DMS53 treated with DMSO at 0.1 percent for 48 hours (cell line): ENCODE measurements at regions not wholly inside any gene's neighbourhood (a gene's known extent, or its start where the extent isn't known, plus 50 kb on each side); places are given as distances from the start of the nearest gene placed in this dataset.
A peak's percentile ranks its signal among the peaks of the same experiment; 100 is the strongest.
"Not testable (repeated sequence)": the region's sequence is repeated elsewhere in the genome, so short reads cannot be mapped to it uniquely, and the experiment has no call there.

Experiments used
- DNase-seq: peaks from one replicate; lab custom pipeline; 2025; ENCODE audit not compliant: unreplicated experiment; lab: John Stamatoyannopoulos, UW

DNA sequence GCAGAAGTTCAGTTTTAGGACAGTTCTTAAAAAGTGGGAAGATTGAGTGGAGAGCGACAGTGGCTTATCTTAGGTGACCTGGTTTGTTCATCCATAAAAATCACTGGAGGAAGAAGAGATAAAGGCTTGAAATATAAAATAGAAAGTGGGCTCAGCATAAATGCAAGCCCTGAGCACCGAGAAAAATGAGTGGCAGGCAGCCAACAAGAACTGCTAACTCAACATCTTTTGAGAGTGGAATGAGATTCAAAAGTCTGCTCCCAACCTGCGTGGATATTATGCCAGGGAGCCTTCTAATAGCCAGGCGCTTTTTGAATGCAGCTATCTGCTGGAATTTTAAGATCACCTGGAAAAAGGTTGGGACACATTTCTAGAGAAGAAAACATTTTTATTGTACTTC, 666.5 kb downstream of the FLRT2 start:
- no peak for DNase-seq

- DNase-seq: no peak
These were observed 663.8 kb downstream of the FLRT2 start for GRCh38 chr14:86193756-86194155.

DNA sequence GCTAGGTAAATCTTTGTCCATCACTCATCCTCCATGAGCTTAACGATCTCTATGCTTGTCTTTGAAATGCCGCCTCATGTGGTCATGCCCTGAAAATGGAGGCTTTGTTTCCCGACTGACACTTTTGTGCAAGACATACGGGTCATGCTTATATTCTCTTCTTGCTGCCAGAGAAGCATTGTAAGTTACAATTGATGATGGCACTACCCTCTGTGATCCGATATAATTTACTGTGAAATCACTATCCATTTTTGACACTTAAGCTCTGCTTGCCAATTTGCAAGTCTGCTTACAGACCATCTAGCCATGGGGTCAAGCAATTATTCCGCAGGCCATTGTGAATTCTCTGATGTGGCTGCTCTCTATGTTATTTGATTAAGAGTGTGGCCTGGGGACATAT, 650.0 kb downstream of the FLRT2 start:
- no peak for DNase-seq

DNA sequence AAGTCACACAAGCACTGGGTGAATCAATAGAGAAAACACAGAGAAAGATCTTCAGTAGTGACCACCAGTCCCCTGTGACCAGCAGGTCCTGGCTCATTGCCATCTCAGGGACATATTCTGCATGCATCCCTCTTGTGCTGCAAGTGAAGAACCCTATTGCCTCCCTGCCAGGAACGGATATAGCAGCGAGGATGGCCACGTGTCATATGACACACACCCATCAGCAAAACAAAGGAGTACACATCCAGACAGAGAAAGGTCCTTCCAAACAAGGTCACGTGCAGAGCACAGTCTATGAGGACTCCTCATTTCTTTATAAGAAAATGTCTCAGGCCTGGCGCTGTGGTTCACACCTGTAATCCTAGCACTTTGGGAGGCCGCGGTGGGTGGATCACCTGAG, 638.4 kb downstream of the FLRT2 start:
- DNase-seq: no peak

DNA sequence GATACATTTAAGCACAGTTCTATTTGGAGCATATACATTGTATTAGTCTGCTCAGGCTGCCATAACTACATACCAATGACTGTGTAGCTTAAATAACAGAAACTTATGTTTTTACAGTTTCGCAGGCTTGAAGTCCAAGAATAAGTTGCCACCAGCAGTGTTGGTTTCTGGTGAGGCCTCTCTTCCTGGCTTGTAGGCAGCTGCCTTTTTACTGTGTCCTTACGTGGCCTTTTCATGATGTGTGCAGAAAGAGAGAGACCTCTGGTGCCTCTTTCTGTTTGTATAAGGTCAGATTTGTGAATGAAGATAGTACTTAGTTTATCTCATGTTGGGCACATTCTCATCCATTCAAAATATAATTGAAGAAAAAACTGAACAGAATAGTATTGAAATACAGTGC, 636.6 kb downstream of the FLRT2 start:
- DNase-seq: no peak

GRCh38 chr14:86153480-86153879, 623.5 kb downstream of the FLRT2 start:
- DNase-seq: peak; percentile 1

GRCh38 chr14:86143248-86143647, 613.3 kb downstream of the FLRT2 start:
- no peak for DNase-seq

GRCh38 chr14:86141966-86142365, 612.0 kb downstream of the FLRT2 start:
- DNase-seq: no peak

GRCh38 chr14:86129426-86129825, 599.5 kb downstream of the FLRT2 start:
- no peak for DNase-seq

- DNase-seq: no peak
These were observed 594.4 kb downstream of the FLRT2 start for GRCh38 chr14:86124328-86124727.

- no peak for DNase-seq
These were observed 586.0 kb downstream of the FLRT2 start for GRCh38 chr14:86115972-86116371.

DNA sequence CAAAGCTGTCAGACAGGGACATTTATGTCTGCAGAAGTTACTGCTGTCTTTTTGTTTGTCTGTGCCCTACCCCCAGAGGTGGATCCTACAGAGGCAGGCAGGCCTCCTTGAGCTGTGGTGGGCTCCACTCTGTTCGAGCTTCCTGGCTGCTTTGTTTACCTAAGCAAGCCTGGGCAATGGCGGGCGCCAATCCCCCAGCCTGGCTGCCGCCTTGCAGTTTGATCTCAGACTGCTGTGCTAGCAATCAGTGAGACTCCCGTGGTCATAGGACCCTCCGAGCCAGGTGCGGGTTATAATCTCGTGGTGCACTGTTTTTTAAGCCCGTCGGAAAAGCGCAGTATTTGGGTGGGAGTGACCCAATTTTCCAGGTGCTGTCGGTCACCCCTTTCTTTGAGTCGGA, 580.9 kb downstream of the FLRT2 start:
- DNase-seq: not testable (repeated sequence)

DNA sequence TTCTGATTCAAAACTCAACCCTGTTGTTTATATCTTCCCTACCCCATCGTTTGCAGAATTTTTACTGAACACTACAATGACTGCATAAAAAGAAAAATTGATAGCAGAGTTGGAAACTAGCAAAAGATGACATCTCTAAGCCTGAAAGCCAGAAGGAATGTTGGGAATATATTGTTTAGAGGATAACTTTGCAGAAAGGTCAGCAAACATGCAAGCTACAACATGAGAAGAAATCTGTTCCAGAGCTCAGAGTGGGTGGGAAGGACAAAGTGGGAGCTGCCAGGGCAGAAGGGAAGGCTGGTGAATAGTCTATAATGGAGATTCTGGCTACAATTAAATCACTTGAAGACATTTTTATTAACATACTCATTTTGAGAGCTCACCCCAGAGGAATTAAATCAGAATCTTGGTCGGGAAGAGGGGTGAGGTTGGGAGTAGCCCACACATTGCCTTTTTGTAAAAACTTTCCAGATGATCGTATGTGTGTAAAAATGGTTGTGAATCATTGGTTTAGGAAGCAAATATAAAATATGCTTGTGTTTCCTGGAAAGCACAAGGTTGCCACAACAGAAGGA, 574.8 kb downstream of the FLRT2 start:
- DNase-seq: no peak

DNA sequence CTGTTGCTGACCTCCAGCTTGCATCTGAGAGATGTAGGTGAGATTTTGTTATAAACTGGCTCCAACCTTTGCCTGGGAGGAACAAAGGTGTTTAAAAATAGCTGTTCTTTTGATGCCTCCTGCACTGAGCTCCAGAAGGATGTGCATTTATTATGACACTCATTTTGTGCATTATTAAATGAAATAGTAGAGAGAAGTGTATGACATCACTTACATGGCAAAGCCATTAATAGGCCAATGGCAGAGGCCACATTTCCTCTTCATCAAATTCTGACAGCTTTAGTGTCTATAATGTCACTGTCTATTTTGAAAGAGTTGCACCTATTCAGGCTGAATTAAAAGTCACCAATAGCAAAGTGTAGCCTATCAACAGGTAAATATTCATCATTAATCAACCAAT, 564.6 kb downstream of the FLRT2 start:
- no peak for DNase-seq

- DNase-seq: peak; percentile 10
These were observed 561.9 kb downstream of the FLRT2 start for GRCh38 chr14:86091811-86092210.

DNA sequence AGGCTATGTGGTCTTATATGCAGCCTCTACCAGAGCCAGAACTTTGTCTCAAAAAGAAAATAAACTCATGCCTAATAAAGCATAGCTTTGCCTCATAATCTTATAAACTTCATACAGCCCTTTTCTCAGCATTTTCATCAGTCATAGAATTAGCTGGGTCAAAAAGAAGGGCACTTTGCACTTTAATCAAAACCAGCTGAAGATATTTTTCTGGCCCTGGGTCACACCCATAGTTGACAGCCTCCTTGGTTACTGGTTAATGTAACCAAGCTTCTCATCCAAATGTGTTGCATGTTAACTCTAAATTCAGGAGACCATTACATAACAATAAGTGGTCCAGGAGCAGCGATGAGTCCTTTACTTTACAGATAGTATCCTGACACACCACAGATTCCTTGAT, 558.2 kb downstream of the FLRT2 start:
- no peak for DNase-seq

- DNase-seq: no peak
These were observed 557.4 kb downstream of the FLRT2 start for GRCh38 chr14:86087377-86087776.

DNA sequence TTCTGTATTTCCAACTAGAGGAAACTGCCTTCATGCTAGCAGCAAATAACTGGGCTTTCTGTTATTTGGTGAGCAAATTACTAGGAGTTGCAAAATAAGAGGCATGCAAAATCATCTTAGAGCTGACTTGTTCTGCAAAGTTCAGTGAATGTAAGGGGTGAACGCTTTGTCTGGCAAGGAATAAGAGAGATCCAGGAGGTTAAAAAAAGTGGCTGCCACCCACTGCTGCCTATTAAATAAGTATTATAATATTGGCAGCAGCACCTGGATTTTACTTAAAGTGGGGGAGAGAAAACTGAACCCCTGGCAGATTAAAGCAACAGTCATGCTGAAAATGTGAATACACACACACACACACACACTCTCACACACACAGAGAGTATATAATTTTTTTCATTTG, 557.0 kb downstream of the FLRT2 start:
- no peak for DNase-seq

DNA sequence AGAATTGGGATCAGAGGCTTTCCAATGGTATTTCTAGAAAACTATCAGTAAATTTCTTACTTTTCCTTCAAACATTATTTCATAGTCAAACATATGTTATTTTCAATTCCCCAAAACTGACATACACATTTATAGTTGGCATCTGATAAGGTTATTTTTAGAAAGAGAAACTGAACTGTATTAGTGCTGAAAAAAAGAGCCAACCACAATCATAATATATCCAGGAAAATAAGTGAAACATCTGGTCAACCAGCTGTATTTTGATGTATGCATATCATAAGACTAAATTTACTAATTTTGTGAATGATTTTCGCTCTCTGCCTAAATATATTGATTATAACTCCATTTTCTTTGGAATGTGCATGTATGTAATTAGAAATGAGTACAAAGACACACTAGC, 554.2 kb downstream of the FLRT2 start:
- DNase-seq: no peak

GRCh38 chr14:86083616-86084015, 553.7 kb downstream of the FLRT2 start:
- no peak for DNase-seq

- no peak for DNase-seq
These were observed 542.4 kb downstream of the FLRT2 start for GRCh38 chr14:86072116-86072894.

GRCh38 chr14:86066651-86067050, 536.7 kb downstream of the FLRT2 start:
- DNase-seq: no peak

GRCh38 chr14:86065407-86065806, 535.5 kb downstream of the FLRT2 start:
- DNase-seq: no peak
